Endothelial cell of umbilical vein (primary cell): ENCODE measurements at regions not wholly inside any gene's neighbourhood (a gene's known extent, or its start where the extent isn't known, plus 50 kb on each side); places are given as distances from the start of the nearest gene placed in this dataset.

Experiments
- BruUV-seq: library from RNA; stranded (reverse); fragments of 400-500 nt; replicated peaks from 2 replicates; lab custom pipeline; 2021; lab: Mats Ljungman, UMichigan
- CTCF ChIA-PET: fragments of 300-600, 350-600 bp; sonication (Branson Sonifier 250); formaldehyde crosslinking; loops from one replicate; lab custom pipeline; 2021; ENCODE audit warnings: antibody characterized with exemption, inconsistent platforms; lab: Charles Lee
- POLR2A ChIA-PET: fragments of 300-600, 350-600 bp; sonication (Branson Sonifier 250); formaldehyde crosslinking; loops from one replicate; lab custom pipeline; 2021; ENCODE audit warnings: antibody characterized with exemption, inconsistent platforms; lab: Charles Lee
- DNase-seq: peaks from one replicate; pipeline ENCODE4 v3.0.0-alpha.2; 2011; ENCODE audit warnings: low read depth, low spot score
- FAIRE-seq: peaks from 2 replicates; lab custom pipeline; 2011; peaks lifted over from hg19 to GRCh38; lab: Jason Lieb, UNC
- H2AFZ ChIP-seq: 2 replicates; pipeline ENCODE4 v1.6.0; 2012; ENCODE audit warnings: low read depth, low read length, control low read depth, inconsistent platforms
- H3K27ac ChIP-seq: 2 replicates; pipeline ENCODE4 v1.5.1; 2011; ENCODE audit warnings: low read depth, mild to moderate bottlenecking, control low read depth, low read length, moderate library complexity; ENCODE audit not compliant: insufficient read depth
- H3K27me3 ChIP-seq, 2 experiments: 2 replicates each; pipeline versions ENCODE4 v1.6.0 to v1.6.1; 2011; ENCODE audit warnings: low read length in 2 of 2, mixed read lengths in 1 of 2; ENCODE audit not compliant: control insufficient read depth in 2 of 2, insufficient read depth in 2 of 2
- H3K36me3 ChIP-seq, 2 experiments: 2 replicates in 1 of 2; 3 replicates in 1 of 2; pipeline ENCODE4 v1.5.1; 2011; ENCODE audit warnings: low read length in 2 of 2, mild to moderate bottlenecking in 1 of 2, moderate library complexity in 1 of 2; ENCODE audit not compliant: control insufficient read depth in 2 of 2, insufficient read depth in 2 of 2; ENCODE audit errors: extremely low read depth in 1 of 2
- H3K4me1 ChIP-seq: 3 replicates; pipeline ENCODE4 v1.5.1; 2011; ENCODE audit warnings: mild to moderate bottlenecking, low read length; ENCODE audit not compliant: control insufficient read depth, insufficient read depth; ENCODE audit errors: extremely low read depth
- H3K4me2 ChIP-seq: 2 replicates; pipeline ENCODE4 v1.6.1; 2011; ENCODE audit warnings: low read length, control low read depth, mixed read lengths; ENCODE audit not compliant: insufficient read depth
- H3K4me3 ChIP-seq, 3 experiments: fragments of 200-600 bp in 1 of 3; sonication (generic), shearing (Covaris generic) in 1 of 3; replicated peaks in 1 of 3; 2 replicates each; pipeline ENCODE4 v1.5.1; 2011 to 2016; ENCODE audit warnings: control low read depth in 3 of 3, low read length in 3 of 3, mild to moderate bottlenecking in 2 of 3, inconsistent platforms in 1 of 3, low read depth in 1 of 3, moderate library complexity in 1 of 3; ENCODE audit not compliant: insufficient read depth in 1 of 3
- H3K79me2 ChIP-seq: 2 replicates; pipeline ENCODE4 v1.6.0; 2012; ENCODE audit warnings: low read length, inconsistent platforms; ENCODE audit not compliant: control insufficient read depth, insufficient read depth
- H3K9ac ChIP-seq: replicated peaks from 2 replicates; pipeline ENCODE3; 2011; ENCODE audit warnings: low read length, control low read depth; ENCODE audit not compliant: insufficient read depth; ENCODE audit errors: extremely low read depth
- H3K9me1 ChIP-seq: replicated peaks from 3 replicates; pipeline ENCODE4 v1.6.0; 2011; ENCODE audit warnings: mild to moderate bottlenecking, low read length; ENCODE audit not compliant: control insufficient read depth, insufficient read depth; ENCODE audit errors: extremely low read depth
- H3K9me3 ChIP-seq: replicated peaks from 2 replicates; pipeline ENCODE4 v1.5.1; 2012; ENCODE audit warnings: low read length, inconsistent platforms; ENCODE audit not compliant: control insufficient read depth, insufficient read depth
- H4K20me1 ChIP-seq: replicated peaks from 2 replicates; pipeline ENCODE3; 2011; ENCODE audit warnings: mild to moderate bottlenecking, low read length; ENCODE audit not compliant: control insufficient read depth, insufficient read depth; ENCODE audit errors: extremely low read depth
- EZH2 ChIP-seq: IDR thresholded peaks from 2 replicates; pipeline ENCODE4 v1.6.1; 2012; ENCODE audit warnings: borderline replicate concordance, low read depth, mild to moderate bottlenecking, moderate library complexity, low read length, inconsistent platforms; ENCODE audit not compliant: severe bottlenecking
- FOS ChIP-seq: IDR thresholded peaks from 2 replicates; pipeline ENCODE4 v1.6.1; 2011; ENCODE audit warnings: mild to moderate bottlenecking, low read length, moderate library complexity, borderline replicate concordance; ENCODE audit not compliant: insufficient read depth
- GATA2 ChIP-seq: IDR thresholded peaks from 2 replicates; pipeline ENCODE4 v1.7.0; 2011; ENCODE audit warnings: low read depth, mild to moderate bottlenecking, moderate library complexity, mixed read lengths, low read length; ENCODE audit not compliant: insufficient read length, insufficient read depth
- POLR2A ChIP-seq: IDR thresholded peaks from 2 replicates; pipeline ENCODE4 v1.6.1; 2012; ENCODE audit warnings: low read depth, mild to moderate bottlenecking, control low read depth, low read length
- POLR2AphosphoS5 ChIP-seq: IDR thresholded peaks from 2 replicates; pipeline ENCODE4 v1.6.1; 2012; ENCODE audit warnings: low read depth, mild to moderate bottlenecking, control low read depth, low read length, moderate library complexity; ENCODE audit not compliant: insufficient read depth
- dilution Hi-C: fragments of 300-500 bp; cut with MboI; formaldehyde crosslinking; loops from one replicate; pipeline ENCODE4 v1.15.0; 2019; ENCODE audit warnings: low sequenced_read_pairs; ENCODE audit not compliant: extremely low pct_ligation_motif_present
- intact Hi-C: fragments of 100-400 bp; cut with micrococcal nuclease; formaldehyde crosslinking; loops from one replicate; pipeline ENCODE4 v1.10.0; 2022
- TF ChIP-seq, protein P1 (sequence below), 2 donors: IDR thresholded peaks; 1 replicate in 1 of 2; 2 replicates in 1 of 2; pipeline ENCODE4 v1.5.1; 2011; ENCODE audit warnings: low read length in 2 of 2, mild to moderate bottlenecking in 2 of 2, moderate library complexity in 2 of 2, control low read depth in 1 of 2, inconsistent platforms in 1 of 2, low read depth in 1 of 2; ENCODE audit not compliant: insufficient read depth in 1 of 2; ENCODE audit errors: extremely low read depth in 1 of 2
- TF ChIP-seq, protein P2 (sequence below): IDR thresholded peaks from 2 replicates; pipeline ENCODE4 v1.6.1; 2011; ENCODE audit not compliant: insufficient read depth, insufficient read length

DNA sequence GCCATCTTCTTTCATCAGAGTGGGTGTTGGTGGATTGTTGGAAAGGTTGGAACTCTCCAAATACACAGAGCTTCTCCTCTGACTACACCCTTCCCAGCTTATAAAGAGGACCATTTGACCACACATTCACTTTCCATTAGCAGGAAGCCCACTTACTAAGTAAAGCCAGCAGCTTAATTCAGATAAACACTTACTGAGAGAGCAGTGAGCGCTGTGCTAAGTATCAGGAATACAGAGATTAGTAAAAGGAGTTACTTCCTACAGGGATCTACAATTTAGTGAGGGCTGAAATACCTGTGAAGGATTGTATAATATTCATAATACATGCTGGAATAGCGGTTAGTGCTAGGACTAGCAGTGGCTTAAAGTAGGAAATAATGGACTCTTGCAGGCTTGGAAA is 343.0 kb downstream of the NYAP2 start:
- H3K9me3 ChIP-seq, result no peaks in the 10 kb centered on the region
- DNase-seq (no peak), FAIRE-seq (no peak)
- no TSS peak for BruUV-seq
- H3K4me3 ChIP-seq, result no peak overlapping the region
- intact Hi-C loops (loop anchor here (5.0 kb wide), 1 partner anchor 1765 kb away; no protein-coding TSS in a partner anchor), dilution Hi-C loops (no loop called here)
- H4K20me1 ChIP-seq, result no peaks in the 10 kb centered on the region
- no peaks in the 10 kb centered on the region for H3K79me2 ChIP-seq
- H3K4me1 ChIP-seq, result peaks cover 22% of the 10 kb centered on the region
- H2AFZ ChIP-seq, result no peak overlapping the region
- ChIA-PET CTCF (no interaction called here), POLR2A (no interaction called here)
- no peaks in the 10 kb centered on the region for H3K36me3 ChIP-seq
- no peaks in the 10 kb centered on the region for H3K9me1 ChIP-seq
- no peak overlapping the region for H3K9ac ChIP-seq
- H3K27ac ChIP-seq, result no peak overlapping the region
- no peak overlapping the region for H3K4me2 ChIP-seq
- TF ChIP-seq EZH2 (no peak), FOS (no peak), GATA2 (no peak), POLR2A (no peak)
- TF ChIP-seq, protein P1, sequence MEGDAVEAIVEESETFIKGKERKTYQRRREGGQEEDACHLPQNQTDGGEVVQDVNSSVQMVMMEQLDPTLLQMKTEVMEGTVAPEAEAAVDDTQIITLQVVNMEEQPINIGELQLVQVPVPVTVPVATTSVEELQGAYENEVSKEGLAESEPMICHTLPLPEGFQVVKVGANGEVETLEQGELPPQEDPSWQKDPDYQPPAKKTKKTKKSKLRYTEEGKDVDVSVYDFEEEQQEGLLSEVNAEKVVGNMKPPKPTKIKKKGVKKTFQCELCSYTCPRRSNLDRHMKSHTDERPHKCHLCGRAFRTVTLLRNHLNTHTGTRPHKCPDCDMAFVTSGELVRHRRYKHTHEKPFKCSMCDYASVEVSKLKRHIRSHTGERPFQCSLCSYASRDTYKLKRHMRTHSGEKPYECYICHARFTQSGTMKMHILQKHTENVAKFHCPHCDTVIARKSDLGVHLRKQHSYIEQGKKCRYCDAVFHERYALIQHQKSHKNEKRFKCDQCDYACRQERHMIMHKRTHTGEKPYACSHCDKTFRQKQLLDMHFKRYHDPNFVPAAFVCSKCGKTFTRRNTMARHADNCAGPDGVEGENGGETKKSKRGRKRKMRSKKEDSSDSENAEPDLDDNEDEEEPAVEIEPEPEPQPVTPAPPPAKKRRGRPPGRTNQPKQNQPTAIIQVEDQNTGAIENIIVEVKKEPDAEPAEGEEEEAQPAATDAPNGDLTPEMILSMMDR (IDR thresholded peaks at IDR 0.05; ENCODE audit: extremely low read depth in 1 of 2, insufficient read depth in 1 of 2, low read depth in 1 of 2, low read length in 2 of 2), result no peak
- H3K27me3 ChIP-seq, result no peaks in the 10 kb centered on the region

DNA sequence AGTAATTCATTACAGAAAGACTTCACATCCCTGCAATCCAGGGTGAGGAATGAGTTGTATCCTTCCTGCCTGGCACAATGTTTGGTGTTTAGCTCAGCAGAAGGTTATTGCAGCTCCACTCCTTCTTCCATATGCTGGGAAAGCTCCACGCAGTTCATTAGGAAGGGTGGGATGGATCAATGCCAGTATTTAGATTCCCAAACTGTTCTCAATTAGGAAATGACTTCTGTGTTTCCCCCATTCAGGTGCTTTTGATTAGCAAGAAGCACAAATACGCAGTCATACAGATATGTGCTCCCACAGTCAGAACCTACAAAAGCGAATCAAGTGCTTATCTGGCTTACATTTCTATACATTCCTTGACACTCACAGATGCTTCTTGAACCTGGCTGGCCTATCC is 340.6 kb downstream of the NYAP2 start:
- FAIRE-seq (peak; percentile 79), DNase-seq (peak; percentile 70)
- no peak overlapping the region for H3K4me3 ChIP-seq
- no peaks in the 10 kb centered on the region for H3K9me3 ChIP-seq
- no TSS peak for BruUV-seq
- no peak overlapping the region for H2AFZ ChIP-seq
- no peak overlapping the region for H3K27ac ChIP-seq
- dilution Hi-C loops, result no loop called here
- no peaks in the 10 kb centered on the region for H3K79me2 ChIP-seq
- H3K4me2 ChIP-seq, result peak overlapping the region; percentile 19
- POLR2A ChIA-PET, result no interaction called here
- CTCF ChIA-PET, result interaction anchor here (0.9 kb wide), 1 partner anchor 149 kb away, joined by 3 read pairs; no protein-coding TSS in a partner anchor
- H3K9me1 ChIP-seq, result no peaks in the 10 kb centered on the region
- peak; percentile 23 for TF ChIP-seq GATA2
- TF ChIP-seq POLR2AphosphoS5, result no peak
- peak; percentile 43 for TF ChIP-seq FOS
- no peak for TF ChIP-seq POLR2A
- TF ChIP-seq, protein P2, sequence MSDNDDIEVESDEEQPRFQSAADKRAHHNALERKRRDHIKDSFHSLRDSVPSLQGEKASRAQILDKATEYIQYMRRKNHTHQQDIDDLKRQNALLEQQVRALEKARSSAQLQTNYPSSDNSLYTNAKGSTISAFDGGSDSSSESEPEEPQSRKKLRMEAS, result no peak
- no peak for TF ChIP-seq EZH2
- intact Hi-C loops, result loop anchor here (5.0 kb wide), 1 partner anchor 1763 kb away; no protein-coding TSS in a partner anchor
- H4K20me1 ChIP-seq, result no peaks in the 10 kb centered on the region
- peaks cover 44% of the 10 kb centered on the region for H3K4me1 ChIP-seq
- no peaks in the 10 kb centered on the region for H3K27me3 ChIP-seq
- H3K9ac ChIP-seq, result no peak overlapping the region
- no peaks in the 10 kb centered on the region for H3K36me3 ChIP-seq
